HG03097 (cell line): ENCODE measurements at regions not wholly inside any gene's neighbourhood (a gene's known extent, or its start where the extent isn't known, plus 50 kb on each side); places are given as distances from the start of the nearest gene placed in this dataset.
A peak's percentile ranks its signal among the peaks of the same experiment; 100 is the strongest.

ENCODE experiments used
- ATAC-seq: cut with Tn5 transposase; IDR thresholded peaks from one replicate; pipeline ENCODE4 v1.9.1; 2021; ENCODE audit not compliant: unreplicated experiment, low FRiP score

DNA sequence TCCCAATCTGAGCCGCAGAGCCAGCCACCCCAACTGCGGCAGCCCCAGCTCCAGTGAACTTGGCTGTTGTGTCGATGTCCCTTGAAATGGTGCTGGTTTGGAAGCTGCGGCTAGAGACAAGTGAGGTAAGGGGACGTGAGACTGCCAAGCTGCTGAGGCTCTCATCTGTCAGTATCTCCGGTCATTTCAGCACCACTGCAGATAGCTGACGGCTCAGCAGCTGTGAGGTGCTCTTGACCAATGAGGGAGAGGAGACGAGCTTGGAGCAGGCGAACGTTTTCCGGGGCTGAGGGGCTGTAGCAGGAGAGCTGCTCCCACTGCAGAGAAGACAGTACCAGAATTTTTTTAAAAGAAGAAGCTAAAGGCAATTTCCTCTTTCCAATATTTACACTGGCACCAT is 175.5 kb upstream of the CASK start:
- ATAC-seq = no peak

DNA sequence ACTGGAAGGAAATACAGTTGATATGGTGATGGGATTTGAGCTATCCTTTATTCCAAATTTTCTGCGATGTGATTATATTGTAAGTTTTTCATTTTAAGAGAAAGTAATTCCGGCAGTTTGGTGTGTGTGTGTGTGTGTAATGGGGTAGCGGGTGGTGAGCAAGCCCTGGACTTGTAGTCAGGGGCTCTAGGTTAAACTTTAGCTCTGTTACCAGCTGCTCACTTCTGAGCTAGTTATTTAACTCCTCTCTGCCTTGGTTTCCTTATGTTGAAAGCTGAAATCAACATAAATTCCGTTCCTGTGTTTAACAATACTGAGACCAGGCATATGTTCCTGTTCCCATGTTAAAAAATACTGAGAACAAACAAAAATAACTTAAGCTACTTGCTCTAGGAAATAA is 174.1 kb upstream of the CASK start:
- no peak for ATAC-seq

DNA sequence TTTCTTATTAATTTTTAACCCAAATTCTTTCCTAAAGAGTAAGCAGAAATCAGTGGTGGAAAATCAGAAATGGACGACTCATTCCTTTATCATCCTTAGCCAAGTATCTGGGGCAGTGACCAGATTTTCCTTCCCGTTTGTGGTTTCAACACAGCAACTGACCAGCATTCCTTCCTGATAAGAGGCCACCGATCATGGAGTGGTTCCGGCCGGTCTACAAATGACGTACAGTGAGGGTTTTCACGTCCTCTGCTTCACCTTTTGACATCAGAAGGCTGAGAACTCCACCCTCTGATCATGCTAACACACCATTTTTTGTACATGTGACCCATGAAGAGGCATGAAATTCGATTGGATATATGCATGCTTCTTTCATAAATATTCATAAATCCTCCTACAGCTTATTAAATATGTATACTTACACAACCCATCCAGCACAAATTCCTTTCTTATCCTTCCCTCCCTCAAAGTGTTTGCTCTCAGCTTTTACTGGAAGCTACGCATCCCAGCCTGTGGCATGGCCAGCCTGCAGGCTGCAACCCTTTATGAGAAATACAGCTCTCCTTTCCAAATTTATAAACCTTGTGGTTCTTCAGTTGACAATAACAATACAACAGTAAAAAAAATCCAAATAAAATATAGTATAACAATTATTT is 173.0 kb upstream of the CASK start:
- ATAC-seq = no peak

DNA sequence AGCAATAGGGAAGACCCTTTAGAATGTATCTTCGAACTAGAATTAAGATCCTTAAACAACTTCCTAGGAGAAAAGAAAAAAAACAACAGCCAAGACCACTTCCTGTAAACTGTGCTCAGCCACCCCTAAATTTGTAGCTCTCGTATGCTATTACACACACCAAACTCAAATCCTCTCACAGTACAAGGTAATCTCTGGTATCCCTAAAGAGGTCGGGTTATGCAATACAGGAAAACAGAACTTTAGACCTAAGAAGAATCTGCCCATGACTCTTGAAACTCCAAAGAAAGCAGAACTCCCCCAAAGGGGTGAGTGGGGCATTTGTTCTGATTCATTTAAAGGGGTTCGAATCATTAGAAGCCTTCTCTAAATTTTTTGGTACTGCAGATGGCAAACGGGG is 170.9 kb upstream of the CASK start:
- no peak for ATAC-seq

DNA sequence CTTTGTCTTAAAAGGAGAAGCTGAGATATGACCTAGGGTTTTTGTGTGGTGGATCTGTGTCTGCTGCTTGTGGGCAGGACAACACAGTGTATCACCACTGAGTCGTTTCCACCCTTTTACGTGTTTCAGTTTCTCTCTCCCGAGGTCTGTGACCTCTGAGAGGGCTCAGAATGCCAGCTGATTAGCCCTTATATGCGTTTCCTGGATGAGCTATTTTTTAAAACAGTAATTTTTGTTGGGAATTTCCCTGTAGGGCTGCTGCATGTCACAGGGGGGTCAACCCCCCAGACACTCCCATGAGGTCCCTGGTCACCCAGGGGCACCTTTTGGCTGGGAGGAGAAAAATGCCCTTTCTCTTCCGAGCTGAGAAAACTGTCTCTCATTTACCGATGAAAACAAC is 170.4 kb upstream of the CASK start:
- no peak for ATAC-seq

GRCh38 chrX:42090395-42090794 is 167.0 kb upstream of the CASK start:
- no peak for ATAC-seq

DNA sequence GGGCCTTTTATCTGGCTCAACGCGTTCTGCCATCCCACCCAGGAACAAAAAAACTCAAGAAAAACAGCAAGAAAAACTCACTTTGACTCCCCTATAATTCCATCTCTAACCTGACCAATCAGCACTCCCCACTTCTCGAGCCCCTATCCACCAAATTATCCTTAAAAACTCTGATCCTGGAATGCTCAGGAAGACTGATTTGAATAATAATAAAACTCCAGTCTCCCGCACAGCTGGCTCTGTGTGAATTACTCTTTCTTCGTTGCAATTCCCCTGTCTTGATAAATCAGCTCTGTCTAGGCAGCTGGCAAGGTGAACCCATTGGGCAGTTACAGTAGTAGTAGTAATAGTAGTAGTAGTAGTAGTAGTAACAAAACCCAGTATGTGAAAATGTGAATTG is 165.7 kb upstream of the CASK start:
- no peak for ATAC-seq

GRCh38 chrX:42087960-42088359 is 164.6 kb upstream of the CASK start:
- ATAC-seq = no peak

- ATAC-seq = no peak
Observed at GRCh38 chrX:42085836-42086235, 162.5 kb upstream of the CASK start.

DNA sequence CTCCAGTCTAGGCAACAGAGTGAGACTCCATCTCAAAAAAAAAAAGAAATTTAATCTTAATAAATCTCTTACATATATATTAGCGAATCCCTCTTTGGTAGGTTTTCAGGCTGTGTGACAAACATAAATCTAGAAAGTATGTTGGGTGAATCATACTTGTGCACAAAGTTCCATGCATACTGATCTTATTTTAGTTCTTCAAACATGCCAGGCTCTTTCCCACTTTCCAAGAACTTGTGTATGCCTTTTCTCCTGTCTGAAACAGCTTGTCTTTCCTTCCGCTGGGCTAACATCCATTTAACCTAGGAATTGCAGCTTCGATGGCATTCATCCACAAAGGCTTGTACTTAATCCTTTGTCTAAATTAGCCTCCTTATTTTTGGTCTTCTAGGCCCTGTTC is 156.6 kb upstream of the CASK start:
- no peak for ATAC-seq

DNA sequence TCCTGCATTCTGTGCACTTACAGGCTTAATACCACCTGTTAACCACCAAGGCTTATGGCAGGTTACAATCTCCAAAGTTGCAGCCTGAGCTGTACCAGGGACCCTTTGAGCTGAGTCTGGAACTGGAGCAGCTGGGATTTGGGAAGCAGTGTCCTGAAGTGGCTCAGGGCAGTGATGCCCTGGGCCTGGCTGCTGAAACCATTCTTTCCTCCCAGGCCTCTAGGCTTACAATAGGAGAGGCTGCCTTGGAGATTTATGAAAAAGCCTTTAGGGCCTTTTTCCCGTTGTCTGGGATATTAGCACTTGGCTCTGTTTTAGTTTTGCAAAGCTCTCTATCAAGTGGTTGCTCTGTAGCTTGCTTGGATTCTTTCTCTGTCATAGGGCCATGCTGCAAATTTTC is 154.3 kb upstream of the CASK start:
- ATAC-seq = no peak

DNA sequence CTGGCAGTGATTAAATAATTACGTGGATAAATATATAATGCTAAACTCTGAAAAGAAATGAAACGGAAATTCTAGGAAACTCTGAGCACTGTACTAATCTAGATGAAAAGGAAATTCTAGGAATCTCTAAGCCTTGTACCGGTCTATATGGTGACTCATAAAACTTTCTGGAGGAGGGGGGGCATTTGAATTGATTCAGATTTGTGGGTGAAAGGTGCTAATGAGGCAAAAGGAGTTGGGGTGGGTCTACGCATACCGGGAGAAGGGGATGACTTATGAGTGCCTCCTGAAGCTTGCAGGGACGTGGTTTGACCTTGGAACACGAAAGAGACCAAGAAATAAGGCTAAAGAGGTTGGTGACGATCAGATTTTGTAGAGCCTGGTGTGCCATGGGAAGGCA is 151.7 kb upstream of the CASK start:
- ATAC-seq = no peak

DNA sequence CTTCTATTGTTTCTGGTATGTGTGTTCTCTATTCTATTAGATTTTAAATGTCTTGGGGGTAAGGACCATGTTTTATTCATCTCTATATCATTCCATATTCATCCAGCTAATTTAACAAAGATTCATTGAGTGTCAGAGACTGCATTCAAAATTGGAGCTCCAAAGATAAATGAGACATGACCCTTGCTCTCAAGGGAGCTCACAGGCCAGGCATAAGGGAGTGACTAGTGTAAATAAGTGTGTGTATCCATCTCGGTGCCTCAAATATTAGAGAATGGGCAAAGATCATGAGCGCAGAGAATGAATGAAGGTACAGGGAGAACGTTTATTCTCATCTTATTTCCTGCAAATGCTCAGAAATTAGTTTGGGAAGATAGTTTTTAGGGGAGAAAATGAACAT is 150.1 kb upstream of the CASK start:
- no peak for ATAC-seq

DNA sequence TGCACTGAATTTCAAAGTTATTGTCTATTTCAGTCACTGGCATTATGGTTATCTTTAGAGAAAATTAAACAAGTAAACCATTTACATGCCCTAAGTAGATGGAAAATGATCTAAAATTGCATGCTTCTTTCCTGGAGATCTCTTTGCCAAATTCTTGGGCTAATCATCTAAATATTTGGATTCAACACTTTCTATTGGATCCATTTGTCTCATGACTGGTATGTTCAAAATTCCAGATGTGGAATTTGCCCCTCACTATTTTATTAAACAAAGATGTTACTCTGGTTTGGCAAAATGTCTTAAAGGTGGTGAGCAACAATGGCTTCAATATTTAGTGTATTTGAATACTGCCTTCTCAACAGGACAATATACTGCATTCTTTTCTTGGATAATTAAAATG is 147.5 kb upstream of the CASK start:
- no peak for ATAC-seq

- no peak for ATAC-seq
Observed at GRCh38 chrX:42054256-42054655, 130.9 kb upstream of the CASK start.

DNA sequence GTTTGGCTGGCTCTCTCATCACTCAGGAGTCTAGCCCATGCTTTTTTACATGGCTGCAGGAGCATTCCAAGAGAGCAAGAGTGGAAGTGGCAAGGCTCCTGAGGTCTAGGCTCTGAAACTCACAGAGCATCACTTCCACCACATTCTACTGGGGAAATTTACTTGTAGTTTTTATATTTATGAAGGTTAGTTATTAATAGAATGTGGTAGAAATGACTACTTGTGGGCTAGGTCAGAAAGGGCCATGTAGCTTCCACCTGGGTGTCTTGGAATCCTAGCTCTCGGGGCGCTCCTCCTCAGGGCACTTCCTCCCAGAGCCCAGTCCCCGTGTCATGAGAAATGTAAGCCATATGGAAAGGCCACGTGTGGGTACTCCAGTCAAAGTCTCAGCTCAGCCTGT is 127.0 kb upstream of the CASK start:
- no peak for ATAC-seq

DNA sequence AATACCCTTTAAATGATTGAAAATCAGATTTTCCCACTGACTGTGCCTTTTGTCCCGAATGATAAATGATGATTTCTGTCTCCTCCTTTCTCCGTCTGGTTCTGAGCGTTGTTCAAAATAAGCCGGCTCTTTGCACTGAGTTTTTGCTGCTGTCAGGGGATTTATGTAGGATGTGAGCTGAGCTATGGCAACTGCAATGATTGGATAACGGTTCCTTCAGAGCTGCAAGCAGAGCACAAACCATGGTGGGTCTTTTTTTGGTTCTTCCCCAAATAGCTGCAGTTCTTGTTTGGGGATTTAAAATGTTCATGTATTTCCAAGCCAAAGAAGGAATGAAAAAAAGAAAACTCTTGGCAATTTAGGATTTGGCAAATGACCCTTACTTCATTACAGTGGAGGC is 124.5 kb upstream of the CASK start:
- no peak for ATAC-seq

GRCh38 chrX:42028109-42028508 is 104.8 kb upstream of the CASK start:
- no peak for ATAC-seq

DNA sequence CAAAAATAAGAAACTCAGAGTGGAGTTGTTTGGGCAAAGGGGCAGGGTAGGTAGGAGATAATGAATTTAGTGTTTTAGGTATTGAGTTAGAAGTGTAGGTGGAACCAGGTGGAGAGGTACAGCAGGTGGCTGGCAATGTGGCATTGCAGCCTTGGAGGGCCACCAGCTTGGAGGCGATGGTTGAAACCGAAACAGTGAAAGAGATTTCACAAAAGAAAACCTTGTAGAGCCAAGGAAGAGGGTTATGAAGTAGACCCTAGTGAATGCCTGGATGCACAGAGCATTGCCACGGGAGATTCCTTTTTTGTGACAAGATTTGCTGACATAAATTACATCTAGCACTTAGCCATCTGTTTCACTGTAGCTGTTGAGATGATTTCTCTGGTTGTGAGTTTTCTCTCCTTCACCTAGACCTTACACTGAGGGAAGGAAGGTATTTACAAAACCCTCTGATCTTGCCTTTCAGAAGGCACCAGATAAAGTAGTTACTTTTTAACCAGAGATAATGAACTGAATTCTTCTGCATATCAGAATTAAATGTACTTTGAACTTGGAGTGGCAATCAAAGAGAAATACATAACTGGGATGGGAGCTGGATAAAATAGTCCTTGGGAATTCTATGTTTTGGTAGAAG is 104.1 kb upstream of the CASK start:
- peak; percentile 68 for ATAC-seq

DNA sequence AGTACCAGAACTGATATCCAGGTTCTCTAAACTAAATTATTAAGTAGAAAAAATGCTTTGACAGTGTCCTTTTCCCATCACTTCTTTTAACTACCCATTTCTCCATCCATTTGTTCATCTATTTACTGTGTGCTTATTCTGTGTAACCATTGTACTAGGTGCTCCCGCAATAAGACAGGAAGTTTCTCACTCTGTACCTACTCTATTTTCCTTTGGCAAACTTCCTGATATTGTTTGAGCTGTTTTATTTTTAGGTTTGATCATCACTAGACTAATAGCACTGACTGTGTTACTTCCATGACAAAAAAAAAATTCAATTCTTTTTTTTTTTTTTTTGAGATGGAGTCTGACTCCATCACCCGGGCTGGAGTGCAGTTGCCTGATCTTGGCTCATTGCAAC is 102.5 kb upstream of the CASK start:
- ATAC-seq = no peak

GRCh38 chrX:42023122-42023521 is 99.8 kb upstream of the CASK start:
- no peak for ATAC-seq

DNA sequence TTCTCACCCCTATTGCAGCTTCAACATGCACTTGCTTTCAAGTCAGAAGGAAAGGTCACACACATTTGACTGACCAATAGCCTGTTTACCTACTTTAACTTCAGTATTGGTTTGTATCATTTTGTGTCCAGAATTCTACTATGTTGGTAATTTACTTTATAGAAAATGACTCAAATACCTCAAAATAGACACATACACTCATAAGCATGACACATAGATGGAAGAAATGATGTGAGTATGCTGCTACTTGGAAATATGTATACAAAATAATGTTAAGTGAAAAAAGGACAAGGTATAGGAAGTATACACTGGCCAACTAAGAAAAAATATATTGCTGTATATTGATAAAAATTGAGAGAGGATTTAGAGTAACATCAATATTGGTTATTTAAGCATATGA is 98.8 kb upstream of the CASK start:
- no peak for ATAC-seq

- ATAC-seq = no peak
Observed at GRCh38 chrX:42021058-42021457, 97.7 kb upstream of the CASK start.
